ENCODE measurements at regions not wholly inside any gene's neighbourhood (a gene's known extent, or its start where the extent isn't known, plus 50 kb on each side); places are given as distances from the start of the nearest gene placed in this dataset.

DNA sequence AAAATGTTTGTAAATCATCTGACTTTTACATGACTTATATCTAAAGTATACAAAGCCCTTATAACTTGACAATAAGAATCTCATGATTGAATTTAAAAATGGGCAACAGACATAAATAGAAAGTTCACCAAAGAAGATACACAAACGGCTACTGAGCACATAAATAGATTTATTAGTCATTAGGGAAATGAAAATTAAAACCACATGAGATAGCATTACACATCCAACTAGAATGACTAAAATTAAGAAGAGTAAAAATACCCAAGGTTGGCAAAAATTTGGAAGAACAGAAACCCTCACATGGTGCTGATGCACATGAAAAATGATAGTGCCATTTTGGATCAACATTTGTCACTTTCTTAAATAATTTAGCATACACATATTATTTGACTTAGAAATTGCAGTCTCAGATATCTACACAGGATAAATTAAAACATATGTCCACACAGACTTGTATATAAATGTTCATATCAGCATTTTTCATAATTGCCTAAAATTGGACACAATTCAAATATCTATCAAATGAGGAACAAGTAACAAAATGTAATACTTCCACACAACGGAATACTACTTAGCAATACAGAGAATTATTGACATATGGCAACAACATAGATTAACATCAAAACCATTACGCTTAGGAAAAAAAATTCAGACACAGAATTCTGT lies 359.1 kb upstream of the DAB2 start:
- Histone ChIP-seq H3K27ac (ENCODE audit: low read length) (no peak overlapping the region), H3K36me3 (ENCODE audit: control insufficient read depth in 2 of 2, extremely low read depth in 1 of 2, insufficient read depth in 1 of 2, low read length in 1 of 2) (no peaks in the 10 kb centered on the region), H3K4me3 (ENCODE audit: control insufficient read depth in 1 of 2, extremely low read depth in 1 of 2, low read length in 1 of 2) (no peak overlapping the region), H3K9me3 (no peaks in the 10 kb centered on the region), H3K4me1 (ENCODE audit: control insufficient read depth in 1 of 2, extremely low read depth in 1 of 2, insufficient read depth in 2 of 2, low read length in 2 of 2) (no peaks in the 10 kb centered on the region), H3K27me3 (replicated peaks in 1 of 2; ENCODE audit: control insufficient read depth in 2 of 2, extremely low read depth in 1 of 2, insufficient read depth in 2 of 2, low read length in 1 of 2) (peaks cover 0 to 4% of the 10 kb centered on the region in 2 experiments)
- POLR2A ChIA-PET, result no interaction called here
- peaks cover 3 to 9% of the 10 kb centered on the region in 2 donors for H3K27me3 Mint-ChIP-seq
- H3K36me3 Mint-ChIP-seq, result no peaks in the 10 kb centered on the region
- H3K4me1 Mint-ChIP-seq, result no peaks in the 10 kb centered on the region
- H3K9me3 Mint-ChIP-seq, result peaks cover 0 to 7% (median 7%) of the 10 kb centered on the region in 3 donors
- no peak overlapping the region for H3K4me3 Mint-ChIP-seq
- CTCF ChIA-PET, result no interaction called here
- DNase-seq (no peak), ATAC-seq (replicated peaks in 1 of 4) (no peak)
- no peak overlapping the region for H3K27ac Mint-ChIP-seq
- WGBS (ENCODE audit: insufficient coverage), result no CpG with 5 or more reads among the region's 3 CpGs

GRCh38 chr5:39780347-39780746 lies 355.6 kb upstream of the DAB2 start:
- Mint-ChIP-seq H3K9me3 (no peaks in the 10 kb centered on the region), H3K27me3 (peaks cover 6 to 7% of the 10 kb centered on the region in 2 donors), H3K4me3 (no peak overlapping the region), H3K36me3 (no peaks in the 10 kb centered on the region), H3K27ac (no peak overlapping the region), H3K4me1 (no peaks in the 10 kb centered on the region)
- no peaks in the 10 kb centered on the region for H3K9me3 ChIP-seq
- no peak overlapping the region for H3K27ac ChIP-seq (ENCODE audit: low read length)
- ChIA-PET POLR2A (interaction anchor here in 1 of 2 donors (0.7 kb wide), 1 partner anchor 46 kb away, joined by 3 read pairs; no protein-coding TSS in a partner anchor), CTCF (no interaction called here)
- no peaks in the 10 kb centered on the region for H3K36me3 ChIP-seq (ENCODE audit: control insufficient read depth in 2 of 2, extremely low read depth in 1 of 2, insufficient read depth in 1 of 2, low read length in 1 of 2)
- peaks cover 0 to 4% of the 10 kb centered on the region in 2 experiments for H3K27me3 ChIP-seq (replicated peaks in 1 of 2; ENCODE audit: control insufficient read depth in 2 of 2, extremely low read depth in 1 of 2, insufficient read depth in 2 of 2, low read length in 1 of 2)
- ATAC-seq (replicated peaks in 1 of 4), result no peak
- H3K4me1 ChIP-seq (ENCODE audit: control insufficient read depth in 1 of 2, extremely low read depth in 1 of 2, insufficient read depth in 2 of 2, low read length in 2 of 2), result no peaks in the 10 kb centered on the region
- DNase-seq, result no peak
- no peak overlapping the region for H3K4me3 ChIP-seq (ENCODE audit: control insufficient read depth in 1 of 2, extremely low read depth in 1 of 2, low read length in 1 of 2)

- no peak for ATAC-seq (replicated peaks in 1 of 4)
- H3K27me3 ChIP-seq (replicated peaks in 1 of 2; ENCODE audit: control insufficient read depth in 2 of 2, extremely low read depth in 1 of 2, insufficient read depth in 2 of 2, low read length in 1 of 2), result peaks cover 0 to 4% of the 10 kb centered on the region in 2 experiments
- H3K36me3 Mint-ChIP-seq, result no peaks in the 10 kb centered on the region
- ChIA-PET POLR2A (interaction anchor here in 1 of 2 donors (0.7 kb wide), 1 partner anchor 46 kb away, joined by 3 read pairs; no protein-coding TSS in a partner anchor), CTCF (no interaction called here)
- H3K27ac Mint-ChIP-seq, result no peak overlapping the region
- WGBS (ENCODE audit: insufficient coverage), result no CpG with 5 or more reads among the region's 1 CpG
- no peak overlapping the region for H3K4me3 Mint-ChIP-seq
- H3K27me3 Mint-ChIP-seq, result peaks cover 6 to 7% of the 10 kb centered on the region in 2 donors
- no peak overlapping the region for H3K27ac ChIP-seq (ENCODE audit: low read length)
- H3K36me3 ChIP-seq (ENCODE audit: control insufficient read depth in 2 of 2, extremely low read depth in 1 of 2, insufficient read depth in 1 of 2, low read length in 1 of 2), result no peaks in the 10 kb centered on the region
- no peaks in the 10 kb centered on the region for H3K4me1 Mint-ChIP-seq
- H3K4me1 ChIP-seq (ENCODE audit: control insufficient read depth in 1 of 2, extremely low read depth in 1 of 2, insufficient read depth in 2 of 2, low read length in 2 of 2), result no peaks in the 10 kb centered on the region
- DNase-seq, result no peak
- H3K9me3 Mint-ChIP-seq, result no peaks in the 10 kb centered on the region
- H3K9me3 ChIP-seq, result no peaks in the 10 kb centered on the region
- no peak overlapping the region for H3K4me3 ChIP-seq (ENCODE audit: control insufficient read depth in 1 of 2, extremely low read depth in 1 of 2, low read length in 1 of 2)
Measured at GRCh38 chr5:39779831-39780230, 355.1 kb upstream of the DAB2 start.

GRCh38 chr5:39775797-39776365 lies 351.1 kb upstream of the DAB2 start:
- WGBS (ENCODE audit: insufficient coverage), result 57% methylated on average over 2 of the region's 5 CpGs
- no peaks in the 10 kb centered on the region for H3K9me3 Mint-ChIP-seq
- ChIA-PET POLR2A (interaction anchor here in 1 of 2 donors (0.6 kb wide), 1 partner anchor 61 kb away, joined by 6 read pairs; no protein-coding TSS in a partner anchor), CTCF (no interaction called here)
- Histone ChIP-seq H3K4me3 (ENCODE audit: control insufficient read depth in 1 of 2, extremely low read depth in 1 of 2, low read length in 1 of 2) (no peak overlapping the region), H3K27me3 (replicated peaks in 1 of 2; ENCODE audit: control insufficient read depth in 2 of 2, extremely low read depth in 1 of 2, insufficient read depth in 2 of 2, low read length in 1 of 2) (peaks cover 0 to 4% of the 10 kb centered on the region in 2 experiments), H3K9me3 (no peaks in the 10 kb centered on the region), H3K36me3 (ENCODE audit: control insufficient read depth in 2 of 2, extremely low read depth in 1 of 2, insufficient read depth in 1 of 2, low read length in 1 of 2) (no peaks in the 10 kb centered on the region), H3K27ac (ENCODE audit: low read length) (no peak overlapping the region), H3K4me1 (ENCODE audit: control insufficient read depth in 1 of 2, extremely low read depth in 1 of 2, insufficient read depth in 2 of 2, low read length in 2 of 2) (no peaks in the 10 kb centered on the region)
- H3K27ac Mint-ChIP-seq, result no peak overlapping the region
- no peaks in the 10 kb centered on the region for H3K36me3 Mint-ChIP-seq
- no peaks in the 10 kb centered on the region for H3K4me1 Mint-ChIP-seq
- H3K27me3 Mint-ChIP-seq, result peaks cover 17% of the 10 kb centered on the region in 2 donors
- H3K4me3 Mint-ChIP-seq, result no peak overlapping the region
- no peak for ATAC-seq (replicated peaks in 1 of 4)
- DNase-seq, result no peak

DNA sequence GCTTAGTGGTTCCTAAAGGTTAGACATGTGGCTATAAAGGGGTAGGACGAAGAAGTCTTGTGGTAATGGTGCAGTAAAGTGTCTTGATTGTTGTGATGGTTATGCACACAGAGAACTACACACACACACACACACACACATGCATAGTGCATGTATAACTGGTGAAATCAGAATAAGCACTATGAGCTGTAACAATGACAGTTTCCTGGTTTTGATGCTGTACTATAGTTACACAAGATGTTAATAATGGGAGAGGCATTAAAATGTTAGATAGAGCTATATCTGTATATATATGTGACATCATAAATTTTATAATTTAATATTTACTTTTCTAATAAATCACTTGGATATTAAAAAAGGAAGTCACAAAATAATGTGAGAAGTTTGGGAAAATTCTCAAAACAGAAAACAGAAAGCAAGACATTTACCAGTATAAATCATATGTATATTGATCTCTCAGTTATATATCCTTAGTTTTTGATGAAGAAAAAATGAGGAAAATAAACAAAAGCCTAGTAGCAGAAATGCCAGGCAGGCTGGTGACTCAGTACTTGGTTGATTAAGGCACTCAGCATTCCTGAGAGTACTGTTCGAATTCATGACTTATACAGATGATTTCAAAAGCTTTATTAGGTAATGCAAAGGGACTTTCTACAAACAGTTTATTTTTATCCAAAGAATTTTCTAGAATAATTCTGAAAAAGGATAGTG lies 350.5 kb upstream of the DAB2 start:
- Histone ChIP-seq H3K36me3 (ENCODE audit: control insufficient read depth in 2 of 2, extremely low read depth in 1 of 2, insufficient read depth in 1 of 2, low read length in 1 of 2) (no peaks in the 10 kb centered on the region), H3K9me3 (no peaks in the 10 kb centered on the region), H3K27me3 (replicated peaks in 1 of 2; ENCODE audit: control insufficient read depth in 2 of 2, extremely low read depth in 1 of 2, insufficient read depth in 2 of 2, low read length in 1 of 2) (peaks cover 0 to 4% of the 10 kb centered on the region in 2 experiments), H3K27ac (ENCODE audit: low read length) (no peak overlapping the region), H3K4me3 (ENCODE audit: control insufficient read depth in 1 of 2, extremely low read depth in 1 of 2, low read length in 1 of 2) (no peak overlapping the region), H3K4me1 (ENCODE audit: control insufficient read depth in 1 of 2, extremely low read depth in 1 of 2, insufficient read depth in 2 of 2, low read length in 2 of 2) (no peaks in the 10 kb centered on the region)
- no CpG with 5 or more reads among the region's 2 CpGs for whole genome bisulfite sequencing (ENCODE audit: insufficient coverage)
- no peak for ATAC-seq (replicated peaks in 1 of 4)
- Mint-ChIP-seq H3K36me3 (no peaks in the 10 kb centered on the region), H3K27me3 (peaks cover 17 to 21% of the 10 kb centered on the region in 2 donors), H3K9me3 (no peaks in the 10 kb centered on the region), H3K27ac (no peak overlapping the region), H3K4me3 (no peak overlapping the region), H3K4me1 (no peaks in the 10 kb centered on the region)
- no peak for DNase-seq
- POLR2A ChIA-PET, result no interaction called here
- CTCF ChIA-PET, result no interaction called here

DNA sequence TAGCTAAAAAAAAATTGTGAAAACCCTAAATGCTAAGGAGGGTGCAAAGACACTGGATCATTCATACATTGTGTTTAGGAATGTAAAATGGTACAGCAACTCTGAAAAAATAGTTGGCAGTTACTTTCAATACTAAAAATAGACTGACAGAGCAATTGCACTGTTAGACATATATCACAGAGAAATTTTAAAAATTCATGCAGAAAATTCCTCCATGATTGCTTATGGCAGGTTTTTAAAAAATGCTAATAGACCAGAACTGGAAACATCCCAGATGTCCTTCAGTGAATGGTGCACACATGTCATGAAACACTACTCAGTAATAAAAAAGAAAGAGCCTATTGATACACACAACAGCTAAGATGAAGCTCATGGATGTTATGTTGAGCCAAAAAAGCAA lies 349.8 kb upstream of the DAB2 start:
- Histone ChIP-seq H3K4me1 (ENCODE audit: control insufficient read depth in 1 of 2, extremely low read depth in 1 of 2, insufficient read depth in 2 of 2, low read length in 2 of 2) (no peaks in the 10 kb centered on the region), H3K27me3 (replicated peaks in 1 of 2; ENCODE audit: control insufficient read depth in 2 of 2, extremely low read depth in 1 of 2, insufficient read depth in 2 of 2, low read length in 1 of 2) (peaks cover 0 to 4% of the 10 kb centered on the region in 2 experiments), H3K9me3 (no peaks in the 10 kb centered on the region), H3K27ac (ENCODE audit: low read length) (no peak overlapping the region), H3K4me3 (ENCODE audit: control insufficient read depth in 1 of 2, extremely low read depth in 1 of 2, low read length in 1 of 2) (no peak overlapping the region), H3K36me3 (ENCODE audit: control insufficient read depth in 2 of 2, extremely low read depth in 1 of 2, insufficient read depth in 1 of 2, low read length in 1 of 2) (no peaks in the 10 kb centered on the region)
- Mint-ChIP-seq H3K4me3 (no peak overlapping the region), H3K4me1 (no peaks in the 10 kb centered on the region), H3K9me3 (no peaks in the 10 kb centered on the region), H3K36me3 (no peaks in the 10 kb centered on the region), H3K27ac (no peak overlapping the region), H3K27me3 (peaks cover 15 to 19% of the 10 kb centered on the region in 2 donors)
- DNase-seq (no peak), ATAC-seq (replicated peaks in 1 of 4) (no peak)
- CTCF ChIA-PET, result no interaction called here
- POLR2A ChIA-PET, result no interaction called here

All from T-cell (primary cell).